OCI-LY7 (cell line): ENCODE measurements at regions not wholly inside any gene's neighbourhood (a gene's known extent, or its start where the extent isn't known, plus 50 kb on each side); places are given as distances from the start of the nearest gene placed in this dataset.

Experiments used
- BruUV-seq: library from RNA; stranded (reverse); fragments of 400-500 nt; replicated peaks from 2 replicates; lab custom pipeline; 2021; lab: Mats Ljungman, UMichigan
- CTCF ChIA-PET: fragments of 300-600 bp; sonication (Branson Sonifier 250); formaldehyde crosslinking; loops from one replicate; lab custom pipeline; 2022; ENCODE audit warnings: antibody characterized with exemption; ENCODE audit not compliant: unreplicated experiment; lab: Charles Lee
- POLR2A ChIA-PET: fragments of 300-600 bp; sonication (Branson Sonifier 250); formaldehyde crosslinking; loops from one replicate; lab custom pipeline; 2022; ENCODE audit warnings: antibody characterized with exemption; lab: Charles Lee
- DNase-seq: peaks from one replicate; pipeline ENCODE4 v3.0.0-alpha.2; 2015; ENCODE audit warnings: low spot score
- H2AFZ ChIP-seq: fragments of 200-600 bp; sonication (generic), shearing (Covaris generic); 2 replicates; pipeline ENCODE4 v1.6.1; 2014; ENCODE audit warnings: mild to moderate bottlenecking, antibody characterized with exemption, low read length, moderate library complexity
- H3K27ac ChIP-seq: fragments of 200-600 bp; sonication (generic); 2 replicates; pipeline ENCODE4 v1.5.1; 2014; ENCODE audit warnings: mixed run types, low read depth, mild to moderate bottlenecking, moderate library complexity, low read length, inconsistent platforms; ENCODE audit not compliant: poor library complexity, severe bottlenecking
- H3K36me3 ChIP-seq: fragments of 200-600 bp; sonication (generic); 2 replicates; pipeline ENCODE4 v1.6.1; 2014; ENCODE audit warnings: mild to moderate bottlenecking, antibody characterized with exemption, low read length, moderate library complexity, mixed read lengths; ENCODE audit not compliant: insufficient read depth
- H3K4me1 ChIP-seq: fragments of 200-600 bp; sonication (generic); 2 replicates; pipeline ENCODE4 v1.5.1; 2014; ENCODE audit warnings: mild to moderate bottlenecking, low read length; ENCODE audit not compliant: insufficient read depth, poor library complexity, severe bottlenecking
- H3K4me2 ChIP-seq: fragments of 200-600 bp; sonication (generic); 2 replicates; pipeline ENCODE4 v1.6.1; 2014; ENCODE audit warnings: mild to moderate bottlenecking, low read length
- H3K4me3 ChIP-seq: fragments of 200-600 bp; sonication (generic); 2 replicates; pipeline ENCODE4 v1.5.1; 2014; ENCODE audit warnings: mild to moderate bottlenecking, low read depth, low read length; ENCODE audit not compliant: poor library complexity, severe bottlenecking
- H3K79me2 ChIP-seq: fragments of 200-600 bp; sonication (generic); 2 replicates; pipeline ENCODE4 v1.6.1; 2016; ENCODE audit warnings: low read depth, mild to moderate bottlenecking, low read length, moderate library complexity, mixed read lengths; ENCODE audit not compliant: insufficient read depth
- H3K9me2 ChIP-seq: fragments of 200-600 bp; sonication (generic); 2 replicates; pipeline ENCODE4 v1.6.1; 2016; ENCODE audit warnings: mild to moderate bottlenecking, low read length, mixed read lengths; ENCODE audit not compliant: insufficient read depth
- H3K9me3 ChIP-seq: fragments of 200-600 bp; sonication (generic); 2 replicates; pipeline ENCODE4 v1.6.1; 2014; ENCODE audit warnings: mild to moderate bottlenecking, mixed run types, low read length, mixed read lengths
- H4K20me1 ChIP-seq: fragments of 200-600 bp; sonication (generic); 2 replicates; pipeline ENCODE4 v1.6.1; 2014; ENCODE audit warnings: mild to moderate bottlenecking, antibody characterized with exemption, low read length, moderate library complexity, mixed read lengths; ENCODE audit not compliant: insufficient read depth
- EZH2phosphoT487 ChIP-seq: fragments of 200-600 bp; sonication (generic); IDR thresholded peaks from 2 replicates; pipeline ENCODE4 v1.6.1; 2018; ENCODE audit warnings: low read depth, borderline replicate concordance, mild to moderate bottlenecking, mixed run types, antibody characterized with exemption, low read length, moderate library complexity, mixed read lengths
- intact Hi-C: fragments of 100-400 bp; cut with micrococcal nuclease; formaldehyde crosslinking; loops from one replicate; pipeline ENCODE4 v1.10.0; 2022; ENCODE audit not compliant: unreplicated experiment
- TF ChIP-seq, protein P1 (sequence below): fragments of 200-600 bp; sonication (generic); conservative IDR thresholded peaks from 2 replicates; pipeline ENCODE4 v1.5.1; 2014; ENCODE audit warnings: mild to moderate bottlenecking, antibody characterized with exemption, low read length, moderate library complexity, mixed read lengths

DNA sequence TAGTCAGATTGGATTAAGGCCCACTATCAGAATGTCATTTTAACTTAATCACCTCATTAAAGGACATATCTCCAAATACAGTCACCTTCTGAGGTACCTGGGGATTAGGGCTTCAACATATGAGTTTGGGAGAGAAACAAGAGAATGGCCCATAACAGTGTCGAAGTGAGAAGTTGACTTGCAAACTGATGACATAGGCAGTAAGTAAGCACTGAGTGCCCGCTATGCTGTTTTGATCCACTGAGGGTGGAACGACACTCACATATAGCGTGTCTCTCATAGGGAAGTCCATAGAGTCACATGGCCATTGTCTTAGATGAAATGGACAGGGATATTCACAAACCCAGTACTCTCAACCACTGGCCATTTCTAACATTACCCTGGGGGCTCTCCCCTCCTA lies 264.2 kb downstream of the SAMD5 start:
- H3K4me2 ChIP-seq: no peak overlapping the region
- H3K27ac ChIP-seq: no peak overlapping the region
- ChIA-PET POLR2A (interaction anchor here (0.6 kb wide), 1 partner anchor 708 kb away, joined by 3 read pairs; no protein-coding TSS in a partner anchor), CTCF (no interaction called here)
- no peaks in the 10 kb centered on the region for H4K20me1 ChIP-seq
- H2AFZ ChIP-seq: no peak overlapping the region
- H3K79me2 ChIP-seq: no peaks in the 10 kb centered on the region
- intact Hi-C loops: no loop called here
- DNase-seq: no peak
- H3K9me3 ChIP-seq: no peaks in the 10 kb centered on the region
- no peak overlapping the region for H3K4me3 ChIP-seq
- H3K36me3 ChIP-seq: no peaks in the 10 kb centered on the region
- H3K4me1 ChIP-seq: no peaks in the 10 kb centered on the region
- TF ChIP-seq, protein P1, sequence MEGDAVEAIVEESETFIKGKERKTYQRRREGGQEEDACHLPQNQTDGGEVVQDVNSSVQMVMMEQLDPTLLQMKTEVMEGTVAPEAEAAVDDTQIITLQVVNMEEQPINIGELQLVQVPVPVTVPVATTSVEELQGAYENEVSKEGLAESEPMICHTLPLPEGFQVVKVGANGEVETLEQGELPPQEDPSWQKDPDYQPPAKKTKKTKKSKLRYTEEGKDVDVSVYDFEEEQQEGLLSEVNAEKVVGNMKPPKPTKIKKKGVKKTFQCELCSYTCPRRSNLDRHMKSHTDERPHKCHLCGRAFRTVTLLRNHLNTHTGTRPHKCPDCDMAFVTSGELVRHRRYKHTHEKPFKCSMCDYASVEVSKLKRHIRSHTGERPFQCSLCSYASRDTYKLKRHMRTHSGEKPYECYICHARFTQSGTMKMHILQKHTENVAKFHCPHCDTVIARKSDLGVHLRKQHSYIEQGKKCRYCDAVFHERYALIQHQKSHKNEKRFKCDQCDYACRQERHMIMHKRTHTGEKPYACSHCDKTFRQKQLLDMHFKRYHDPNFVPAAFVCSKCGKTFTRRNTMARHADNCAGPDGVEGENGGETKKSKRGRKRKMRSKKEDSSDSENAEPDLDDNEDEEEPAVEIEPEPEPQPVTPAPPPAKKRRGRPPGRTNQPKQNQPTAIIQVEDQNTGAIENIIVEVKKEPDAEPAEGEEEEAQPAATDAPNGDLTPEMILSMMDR: no peak
- no peak for TF ChIP-seq EZH2phosphoT487
- BruUV-seq: no TSS peak
- no peaks in the 10 kb centered on the region for H3K9me2 ChIP-seq

DNA sequence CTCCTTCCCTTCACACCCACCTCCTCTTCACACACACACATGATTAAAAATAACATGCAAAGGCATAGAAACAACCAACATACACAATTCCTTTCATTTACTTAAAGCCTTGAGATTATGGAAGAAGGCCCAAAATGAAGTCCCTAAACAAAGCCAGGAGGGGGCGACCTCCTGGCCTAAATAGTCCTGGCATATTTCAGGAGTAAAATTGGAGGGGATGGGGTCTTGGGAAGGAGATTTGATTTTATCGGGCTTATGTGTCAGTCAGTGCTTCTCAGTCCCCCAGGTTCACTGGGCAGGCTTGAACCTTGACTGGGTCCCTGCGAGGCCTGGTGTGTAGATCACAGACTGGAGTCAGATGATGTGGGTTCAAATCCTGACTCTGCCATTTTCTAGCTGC lies 266.4 kb downstream of the SAMD5 start:
- ChIA-PET CTCF (no interaction called here), POLR2A (interaction anchor here (0.6 kb wide), 1 partner anchor 508 kb away, joined by 3 read pairs; no protein-coding TSS in a partner anchor)
- Histone ChIP-seq H3K4me2 (no peak overlapping the region), H3K9me2 (no peaks in the 10 kb centered on the region), H3K79me2 (no peaks in the 10 kb centered on the region), H3K36me3 (no peaks in the 10 kb centered on the region), H3K27ac (no peak overlapping the region), H4K20me1 (no peaks in the 10 kb centered on the region), H3K4me3 (no peak overlapping the region), H3K9me3 (no peaks in the 10 kb centered on the region), H3K4me1 (no peaks in the 10 kb centered on the region), H2AFZ (no peak overlapping the region)
- intact Hi-C loops: no loop called here
- TF ChIP-seq, protein P1: peak; percentile 58
- no peak for TF ChIP-seq EZH2phosphoT487
- no TSS peak for BruUV-seq
- DNase-seq: no peak

DNA sequence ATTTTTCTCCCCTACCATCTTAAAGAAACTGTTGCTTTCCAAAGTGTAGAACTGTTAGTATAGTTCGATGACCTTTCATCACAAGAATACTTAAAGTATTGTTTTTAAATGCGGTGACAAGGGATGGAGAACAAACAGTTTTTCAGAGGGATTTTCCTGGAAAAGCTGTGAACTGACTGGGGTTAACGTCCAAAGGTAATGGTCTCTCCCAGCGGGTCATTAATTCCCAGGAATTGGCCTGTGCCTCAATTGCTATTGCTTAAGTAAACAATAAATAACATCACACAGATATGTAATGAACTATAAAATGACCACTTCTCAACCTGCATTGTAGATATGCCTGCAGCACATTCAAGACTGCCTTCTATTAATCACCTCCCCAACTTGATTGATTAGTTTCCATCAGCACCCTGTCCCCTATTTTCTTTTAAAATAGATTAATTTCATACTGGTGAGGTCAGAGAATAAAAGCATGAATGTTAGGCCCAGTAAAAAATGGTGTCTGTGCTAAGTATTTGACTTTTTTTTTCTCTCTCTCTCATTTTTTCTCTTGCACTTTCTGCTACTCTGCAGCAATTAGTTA lies 268.2 kb downstream of the SAMD5 start:
- Histone ChIP-seq H3K4me3 (no peak overlapping the region), H2AFZ (no peak overlapping the region), H3K4me2 (no peak overlapping the region), H3K36me3 (no peaks in the 10 kb centered on the region), H3K4me1 (no peaks in the 10 kb centered on the region), H3K9me2 (no peaks in the 10 kb centered on the region), H3K27ac (no peak overlapping the region), H4K20me1 (no peaks in the 10 kb centered on the region), H3K79me2 (no peaks in the 10 kb centered on the region), H3K9me3 (no peaks in the 10 kb centered on the region)
- BruUV-seq: no TSS peak
- no peak for DNase-seq
- intact Hi-C loops: no loop called here
- ChIA-PET POLR2A (interaction anchor here (1.0 to 1.2 kb wide), 2 partner anchors 8 to 17 kb away, joined by 3 read pairs; no protein-coding TSS in a partner anchor), CTCF (no interaction called here)
- no peak for TF ChIP-seq EZH2phosphoT487
- TF ChIP-seq, protein P1: no peak
